GM12878 (cell line): ENCODE measurements at regions not wholly inside any gene's neighbourhood (a gene's known extent, or its start where the extent isn't known, plus 50 kb on each side); places are given as distances from the start of the nearest gene placed in this dataset.

Source experiments
- ATAC-seq: fragments of 200-7000 bp; cut with Tn5 transposase; 3 replicates; pipeline ENCODE4 v1.9.1; 2020; ENCODE audit warnings: mild to moderate bottlenecking, moderate library complexity
- BruUV-seq: library from RNA; stranded (reverse); fragments of 400-500 nt; replicated peaks from 2 replicates; lab custom pipeline; 2021; lab: Mats Ljungman, UMichigan
- CTCF ChIA-PET: fragments of 300-600 bp; sonication (Branson Sonifier 250); formaldehyde crosslinking; extraction: SDS; loops from one replicate; lab custom pipeline; 2021; ENCODE audit warnings: inconsistent platforms; lab: Yijun Ruan, JAX
- POLR2A ChIA-PET: fragments of 350-600 bp; formaldehyde crosslinking; extraction: SDS; loops from one replicate; lab custom pipeline; 2021; ENCODE audit warnings: inconsistent platforms; lab: Charles Lee
- RAD21 ChIA-PET: fragments of 300-600 bp; sonication (Branson Sonifier 250); formaldehyde crosslinking; loops from one replicate; lab custom pipeline; 2023; ENCODE audit warnings: antibody characterized with exemption; ENCODE audit not compliant: unreplicated experiment; lab: Charles Lee
- SMC1A ChIA-PET: fragments of 300-600 bp; sonication (Branson Sonifier 250); formaldehyde crosslinking; loops from one replicate; lab custom pipeline; 2023; ENCODE audit not compliant: unreplicated experiment, uncharacterized antibody; lab: Charles Lee
- DNase-seq: peaks from one replicate; pipeline ENCODE4 v3.0.0-alpha.2; 2011; ENCODE audit warnings: low read depth, low spot score
- FAIRE-seq: peaks from 3 replicates; lab custom pipeline; 2011; peaks lifted over from hg19 to GRCh38; lab: Jason Lieb, UNC
- H2AFZ ChIP-seq: 2 replicates; pipeline ENCODE4 v1.6.0; 2011; ENCODE audit warnings: low read depth, low read length, control low read depth; ENCODE audit not compliant: control insufficient read depth
- H3K27ac ChIP-seq: 2 replicates; pipeline ENCODE4 v1.5.1; 2011; ENCODE audit warnings: control low read depth; ENCODE audit not compliant: control insufficient read depth, insufficient read depth
- H3K27me3 ChIP-seq, 2 experiments: replicated peaks in 1 of 2; 2 replicates each; pipeline versions ENCODE4 v1.6.0 to v1.6.1; 2011; ENCODE audit warnings: low read length in 1 of 2; ENCODE audit not compliant: control insufficient read depth in 2 of 2, insufficient read depth in 2 of 2
- H3K36me3 ChIP-seq, 2 experiments: 2 replicates each; pipeline ENCODE4 v1.5.1; 2011; ENCODE audit warnings: low read length in 1 of 2; ENCODE audit not compliant: control insufficient read depth in 2 of 2, insufficient read depth in 2 of 2
- H3K4me1 ChIP-seq: 2 replicates; pipeline ENCODE4 v1.6.1; 2011; ENCODE audit warnings: mild to moderate bottlenecking, low read length, moderate library complexity, mixed read lengths; ENCODE audit not compliant: control insufficient read depth, insufficient read depth
- H3K4me2 ChIP-seq: 2 replicates; pipeline ENCODE4 v1.6.0; 2011; ENCODE audit warnings: control low read depth; ENCODE audit not compliant: control insufficient read depth, insufficient read depth
- H3K4me3 ChIP-seq: fragments of 200-600 bp; sonication (generic); 2 replicates; pipeline ENCODE4 v1.5.1; 2016
- H3K79me2 ChIP-seq: 2 replicates; pipeline ENCODE4 v1.6.0; 2011; ENCODE audit warnings: low read length; ENCODE audit not compliant: control insufficient read depth, insufficient read depth
- H3K9ac ChIP-seq: 2 replicates; pipeline ENCODE4 v1.8.0; 2011; ENCODE audit warnings: low read length, control low read depth, mixed read lengths; ENCODE audit not compliant: control insufficient read depth, insufficient read depth
- H3K9me3 ChIP-seq: replicated peaks from 3 replicates; pipeline ENCODE4 v1.5.1; 2011; ENCODE audit warnings: mild to moderate bottlenecking, low read length; ENCODE audit not compliant: control insufficient read depth, insufficient read depth
- H4K20me1 ChIP-seq: 2 replicates; pipeline ENCODE4 v1.6.0; 2011; ENCODE audit not compliant: control insufficient read depth, insufficient read depth
- ASH2L ChIP-seq: fragments of 300-600, 200-600 bp; sonication (generic); IDR thresholded peaks from 2 replicates; pipeline ENCODE4 v1.6.1; 2017; ENCODE audit warnings: low read depth, mild to moderate bottlenecking, borderline replicate concordance
- ATF7 ChIP-seq: fragments of 450-650 bp; IDR thresholded peaks from 2 replicates; pipeline ENCODE4 v1.6.1; 2016; ENCODE audit warnings: low read depth, mild to moderate bottlenecking
- BACH1 ChIP-seq: fragments of 450-650 bp; IDR thresholded peaks from 2 replicates; pipeline ENCODE4 v1.6.1; 2017; ENCODE audit warnings: mild to moderate bottlenecking, borderline replicate concordance
- BCL3 ChIP-seq: IDR thresholded peaks from 2 replicates; pipeline ENCODE4 v1.6.1; 2011; ENCODE audit warnings: borderline replicate concordance, low read depth, mild to moderate bottlenecking, moderate library complexity, low read length; ENCODE audit not compliant: insufficient read depth, poor library complexity, severe bottlenecking
- BRCA1 ChIP-seq: IDR thresholded peaks from 2 replicates; pipeline ENCODE4 v1.6.1; 2011; ENCODE audit warnings: low read depth, low read length, improper control_type of control experiment
- MAX ChIP-seq: IDR thresholded peaks from 2 replicates; pipeline ENCODE4 v1.6.1; 2012; ENCODE audit warnings: low read depth, low read length, improper control_type of control experiment
- NFIC ChIP-seq: IDR thresholded peaks from 2 replicates; pipeline ENCODE4 v1.6.1; 2012; ENCODE audit warnings: low read depth, mild to moderate bottlenecking, inconsistent platforms, low read length, moderate library complexity
- NRF1 ChIP-seq: conservative IDR thresholded peaks from 2 replicates; pipeline ENCODE4 v1.6.1; 2011; ENCODE audit warnings: mild to moderate bottlenecking, low read depth, low read length, improper control_type of control experiment
- PML ChIP-seq: IDR thresholded peaks from 2 replicates; pipeline ENCODE4 v1.6.1; 2012; ENCODE audit warnings: low read length, inconsistent platforms
- POLR2A ChIP-seq: IDR thresholded peaks from 2 replicates; pipeline ENCODE4 v1.6.1; 2011; ENCODE audit warnings: low read depth, mild to moderate bottlenecking, low read length
- POLR2AphosphoS5 ChIP-seq: IDR thresholded peaks from 2 replicates; pipeline ENCODE4 v1.6.1; 2011; ENCODE audit warnings: mild to moderate bottlenecking, low read length, inconsistent platforms
- SIN3A ChIP-seq: IDR thresholded peaks from 2 replicates; pipeline ENCODE4 v1.6.1; 2012; ENCODE audit warnings: low read depth, low read length, improper control_type of control experiment
- SMARCA5 ChIP-seq: fragments of 450-650 bp; IDR thresholded peaks from 2 replicates; pipeline ENCODE4 v1.6.1; 2017; ENCODE audit warnings: mild to moderate bottlenecking
- ZNF384 ChIP-seq: IDR thresholded peaks from 2 replicates; pipeline ENCODE4 v1.6.1; 2012; ENCODE audit warnings: low read depth, mild to moderate bottlenecking, low read length, improper control_type of control experiment, borderline replicate concordance
- WGBS: methylation state at CpG from one replicate; pipeline ENCODE4 v1.1.6; 2016; ENCODE audit warnings: low lambda C conversion rate; ENCODE audit not compliant: insufficient replicate concordance, insufficient coverage; ENCODE audit errors: missing lambda C conversion rate; 5-methylcytosine and 5-hydroxymethylcytosine counted together
- in situ Hi-C: fragments of 300-500 bp; cut with MboI; formaldehyde crosslinking; loops from 9 replicates; pipeline ENCODE4 v1.14.3; 2018; ENCODE audit warnings: mixed read lengths
- intact Hi-C: fragments of 100-400 bp; cut with micrococcal nuclease; formaldehyde crosslinking; loops from one replicate; pipeline ENCODE4 v1.14.2; 2022; ENCODE audit not compliant: unreplicated experiment

GRCh38 chr7:142511801-142512200, 237.5 kb upstream of the PRSS1 start:
- DNase-seq (no peak), FAIRE-seq (no peak)
- intact Hi-C loops (no loop called here), in situ Hi-C loops (no loop called here)
- H4K20me1 ChIP-seq = no peaks in the 10 kb centered on the region
- no peak overlapping the region for H3K4me2 ChIP-seq
- H3K79me2 ChIP-seq = no peaks in the 10 kb centered on the region
- no peaks in the 10 kb centered on the region for H3K9me3 ChIP-seq
- BruUV-seq = no TSS peak
- H3K4me3 ChIP-seq = no peak overlapping the region
- WGBS = 50% methylated on average over 7 of the region's 7 CpGs
- ChIA-PET RAD21 (no interaction called here), POLR2A (no interaction called here), SMC1A (no interaction called here)
- H3K36me3 ChIP-seq = no peaks in the 10 kb centered on the region
- no peak overlapping the region for H3K27ac ChIP-seq
- H3K4me1 ChIP-seq = no peaks in the 10 kb centered on the region
- H3K27me3 ChIP-seq = no peaks in the 10 kb centered on the region; a peak in 1 of 4 replicates
- TF ChIP-seq PML = no peak
- TF ChIP-seq, all 136 proteins: peak for 0
- no peak overlapping the region for H3K9ac ChIP-seq
- ATAC-seq = no peak
- CTCF ChIA-PET = interaction anchor here (0.7 to 1.1 kb wide), 3 partner anchors 16 to 33 kb away, joined by 3 read pairs; no protein-coding TSS in a partner anchor
- no peak overlapping the region for H2AFZ ChIP-seq

- BruUV-seq = no TSS peak
- Histone ChIP-seq H3K4me2 (no peak overlapping the region), H4K20me1 (no peaks in the 10 kb centered on the region), H3K4me3 (no peak overlapping the region), H3K36me3 (no peaks in the 10 kb centered on the region), H3K9ac (no peak overlapping the region), H3K4me1 (no peaks in the 10 kb centered on the region), H3K27me3 (no peaks in the 10 kb centered on the region; a peak in 1 of 4 replicates), H3K79me2 (no peaks in the 10 kb centered on the region), H3K9me3 (no peaks in the 10 kb centered on the region), H2AFZ (no peak overlapping the region), H3K27ac (no peak overlapping the region)
- RAD21 ChIA-PET = no interaction called here
- in situ Hi-C loops (no loop called here), intact Hi-C loops (no loop called here)
- SMC1A ChIA-PET = no interaction called here
- FAIRE-seq (no peak), DNase-seq (no peak), ATAC-seq (no peak)
- CTCF ChIA-PET = interaction anchor here (0.9 kb wide), 1 partner anchor 15 kb away, joined by 3 read pairs; no protein-coding TSS in a partner anchor
- 2% methylated on average over 3 of the region's 3 CpGs for WGBS
- POLR2A ChIA-PET = no interaction called here
- TF ChIP-seq NRF1 (no peak), SMARCA5 (no peak), ASH2L (no peak), ATF7 (no peak), POLR2AphosphoS5 (no peak), BACH1 (no peak), SIN3A (no peak), MAX (no peak), POLR2A (no peak), BCL3 (no peak), BRCA1 (no peak), NFIC (no peak), ZNF384 (no peak), PML (no peak)
These were observed 237.9 kb upstream of the PRSS1 start for GRCh38 chr7:142511374-142511773.
